H9 (cell line): ENCODE measurements at regions not wholly inside any gene's neighbourhood (a gene's known extent, or its start where the extent isn't known, plus 50 kb on each side); places are given as distances from the start of the nearest gene placed in this dataset.

ENCODE experiments used
- DNase-seq: peaks from one replicate; pipeline ENCODE4 v3.0.0-alpha.2; 2017
- H2AFZ ChIP-seq: one replicate; pipeline ENCODE4 v1.6.1; 2013; ENCODE audit warnings: mild to moderate bottlenecking, low read length, control low read depth, moderate library complexity
- H2AK5ac ChIP-seq: 2 replicates; pipeline ENCODE4 v1.6.1; 2013; ENCODE audit warnings: low read length, control low read depth, mixed read lengths; ENCODE audit not compliant: insufficient read length
- H2BK120ac ChIP-seq: one replicate; pipeline ENCODE4 v1.6.1; 2013; ENCODE audit warnings: low read depth, mild to moderate bottlenecking, low read length, control low read depth, inconsistent platforms; ENCODE audit not compliant: poor library complexity, severe bottlenecking
- H2BK12ac ChIP-seq: 2 replicates; pipeline ENCODE4 v1.6.1; 2013; ENCODE audit warnings: low read length, control low read depth, mixed read lengths, low read depth; ENCODE audit not compliant: insufficient read length
- H2BK15ac ChIP-seq: 2 replicates; pipeline ENCODE4 v1.6.1; 2013; ENCODE audit warnings: low read depth, low read length, control low read depth
- H2BK20ac ChIP-seq: one replicate; pipeline ENCODE4 v1.6.1; 2013; ENCODE audit warnings: low read depth, mild to moderate bottlenecking, low read length, control low read depth, inconsistent platforms; ENCODE audit not compliant: poor library complexity, severe bottlenecking
- H2BK5ac ChIP-seq: 2 replicates; pipeline ENCODE4 v1.6.1; 2013; ENCODE audit warnings: low read length, control low read depth, mixed read lengths; ENCODE audit not compliant: insufficient read length
- H3K14ac ChIP-seq: 2 replicates; pipeline ENCODE4 v1.6.1; 2013; ENCODE audit warnings: low read length, control low read depth; ENCODE audit not compliant: insufficient read depth
- H3K18ac ChIP-seq: 2 replicates; pipeline ENCODE4 v1.6.1; 2013; ENCODE audit warnings: low read depth, mild to moderate bottlenecking, mixed read lengths, low read length, control low read depth; ENCODE audit not compliant: insufficient read length
- H3K23ac ChIP-seq: 2 replicates; pipeline ENCODE4 v1.6.1; 2013; ENCODE audit warnings: low read length, control low read depth, mixed read lengths, low read depth; ENCODE audit not compliant: insufficient read length
- H3K23me2 ChIP-seq: 2 replicates; pipeline ENCODE4 v1.6.1; 2013; ENCODE audit warnings: low read depth, mild to moderate bottlenecking, mixed read lengths, low read length, control low read depth; ENCODE audit not compliant: insufficient read length, poor library complexity, severe bottlenecking
- H3K27ac ChIP-seq: 2 replicates; pipeline ENCODE4 v1.5.1; 2013; ENCODE audit warnings: low read length, control low read depth, mixed read lengths, low read depth; ENCODE audit not compliant: insufficient read length
- H3K27me3 ChIP-seq: 2 replicates; pipeline ENCODE4 v1.6.1; 2013; ENCODE audit warnings: low read length, control low read depth, inconsistent platforms; ENCODE audit not compliant: insufficient read depth
- H3K4ac ChIP-seq: 2 replicates; pipeline ENCODE4 v1.6.1; 2013; ENCODE audit warnings: low read depth, mild to moderate bottlenecking, control low read depth, inconsistent platforms, low read length, moderate library complexity
- H3K4me1 ChIP-seq: 2 replicates; pipeline ENCODE4 v1.6.1; 2013; ENCODE audit warnings: low read length, control low read depth, inconsistent platforms; ENCODE audit not compliant: insufficient read depth
- H3K4me2 ChIP-seq: 2 replicates; pipeline ENCODE4 v1.6.1; 2013; ENCODE audit warnings: low read length, control low read depth, mixed read lengths; ENCODE audit not compliant: insufficient read length, insufficient read depth
- H3K56ac ChIP-seq: 2 replicates; pipeline ENCODE4 v1.6.1; 2013; ENCODE audit warnings: low read depth, mild to moderate bottlenecking, mixed read lengths, low read length, control low read depth; ENCODE audit not compliant: insufficient read length
- H3K79me1 ChIP-seq: 2 replicates; pipeline ENCODE4 v1.6.1; 2013; ENCODE audit warnings: low read depth, mild to moderate bottlenecking, moderate library complexity, low read length, control low read depth, inconsistent platforms; ENCODE audit not compliant: insufficient read depth, poor library complexity, severe bottlenecking
- H3K79me2 ChIP-seq: 2 replicates; pipeline ENCODE4 v1.6.1; 2013; ENCODE audit warnings: low read length, control low read depth, inconsistent platforms; ENCODE audit not compliant: insufficient read depth
- H3K9ac ChIP-seq: 2 replicates; pipeline ENCODE4 v1.6.1; 2013; ENCODE audit warnings: low read length, control low read depth, mixed read lengths; ENCODE audit not compliant: insufficient read length; ENCODE audit errors: extremely low read depth
- H3K9me3 ChIP-seq: one replicate; pipeline ENCODE4 v1.6.1; 2013; ENCODE audit warnings: low read depth, low read length, inconsistent platforms; ENCODE audit not compliant: control insufficient read depth
- H3T11ph ChIP-seq: one replicate; pipeline ENCODE4 v1.6.1; 2013; ENCODE audit warnings: mild to moderate bottlenecking, low read length, control low read depth, inconsistent platforms
- H4K20me1 ChIP-seq: one replicate; pipeline ENCODE4 v1.6.1; 2013; ENCODE audit not compliant: control insufficient read depth, insufficient read length, insufficient read depth
- H4K5ac ChIP-seq: 2 replicates; pipeline ENCODE4 v1.6.1; 2013; ENCODE audit warnings: low read depth, mild to moderate bottlenecking, mixed read lengths, low read length, control low read depth; ENCODE audit not compliant: insufficient read length
- H4K8ac ChIP-seq: replicated peaks from 2 replicates; pipeline ENCODE4 v1.6.1; 2013; ENCODE audit warnings: low read length, control low read depth, mixed read lengths, low read depth; ENCODE audit not compliant: insufficient read length
- H4K91ac ChIP-seq: 2 replicates; pipeline ENCODE4 v1.6.1; 2013; ENCODE audit warnings: low read depth, mild to moderate bottlenecking, moderate library complexity, mixed read lengths, low read length, control low read depth; ENCODE audit not compliant: insufficient read length
- H3K27ac Mint-ChIP-seq, 3 experiments: 2 replicates in 2 of 3; 3 replicates in 1 of 3; pipeline ENCODE4 v1.8.0; 2020 to 2021; ENCODE audit warnings: mixed read lengths in 3 of 3, mild to moderate bottlenecking in 1 of 3, moderate library complexity in 1 of 3
- H3K27me3 Mint-ChIP-seq: 2 replicates; pipeline ENCODE4 v1.8.0; 2021; ENCODE audit warnings: low read depth, mild to moderate bottlenecking, moderate library complexity, mixed read lengths
- H3K36me3 Mint-ChIP-seq, 3 experiments: 2 replicates in 2 of 3; 3 replicates in 1 of 3; pipeline ENCODE4 v1.8.0; 2020 to 2021; ENCODE audit warnings: low read depth in 3 of 3, mixed read lengths in 3 of 3; ENCODE audit not compliant: insufficient read depth in 1 of 3
- H3K4me1 Mint-ChIP-seq, 2 experiments: 2 replicates each; pipeline ENCODE4 v1.8.0; 2020; ENCODE audit warnings: mixed read lengths in 2 of 2
- H3K4me3 Mint-ChIP-seq, 2 experiments: 2 replicates in 1 of 2; 3 replicates in 1 of 2; pipeline ENCODE4 v1.8.0; 2020 to 2021; ENCODE audit warnings: mild to moderate bottlenecking in 2 of 2, mixed read lengths in 2 of 2, moderate library complexity in 1 of 2
- H3K9me3 Mint-ChIP-seq, 2 experiments: 2 replicates in 1 of 2; 3 replicates in 1 of 2; pipeline ENCODE4 v1.8.0; 2020; ENCODE audit warnings: mild to moderate bottlenecking in 2 of 2, mixed read lengths in 2 of 2, moderate library complexity in 1 of 2
- CTCF ChIP-seq: fragments of 200-600 bp; sonication (generic); conservative IDR thresholded peaks from 3 replicates; pipeline ENCODE4 v1.8.0; 2021; ENCODE audit warnings: antibody characterized with exemption, mild to moderate bottlenecking
- WGBS: extraction: QIAGEN DNeasy Blood & Tissue Kit; methylation state at CpG from one replicate; pipeline ENCODE4 v1.1.7; 2013; ENCODE audit warnings: missing lambda C conversion rate, low lambda C conversion rate, mixed read lengths; ENCODE audit not compliant: insufficient read length; ENCODE audit errors: extremely low coverage; 5-methylcytosine and 5-hydroxymethylcytosine counted together

DNA sequence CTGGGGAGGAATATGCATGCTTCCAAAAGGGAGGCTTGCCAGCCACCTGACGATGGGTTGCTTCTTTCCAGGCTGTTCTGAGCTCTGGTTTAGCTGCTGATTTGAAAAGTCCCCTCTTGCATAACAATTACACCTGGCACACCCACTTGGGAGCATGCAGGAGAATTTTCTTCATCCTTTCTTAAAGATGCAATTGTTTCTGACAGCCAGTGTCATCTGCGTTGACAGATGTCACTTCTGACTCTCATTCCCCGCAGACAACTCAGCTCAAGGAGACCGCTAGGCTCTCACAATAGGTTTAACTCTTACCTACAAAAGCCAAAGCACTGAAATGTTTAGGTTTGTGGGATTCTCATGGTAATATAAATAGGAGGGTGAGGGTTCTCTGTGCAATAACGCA lies 185.6 kb upstream of the SYNPR start:
- H3K23ac ChIP-seq, result no peak overlapping the region
- no peak overlapping the region for H4K5ac ChIP-seq
- no CpG with 5 or more reads among the region's 5 CpGs for WGBS
- no peak overlapping the region for H4K91ac ChIP-seq
- no peaks in the 10 kb centered on the region for H3K9me3 Mint-ChIP-seq
- DNase-seq, result no peak
- H3K4me2 ChIP-seq, result no peak overlapping the region
- H2BK5ac ChIP-seq, result no peak overlapping the region
- H3T11ph ChIP-seq, result no peak overlapping the region
- H4K20me1 ChIP-seq, result no peaks in the 10 kb centered on the region
- peaks cover 6 to 10% (median 6%) of the 10 kb centered on the region in 3 experiments for H3K36me3 Mint-ChIP-seq
- peaks cover 5% of the 10 kb centered on the region; the same call in 1 of the 2 replicates for H3K4me1 ChIP-seq
- no peaks in the 10 kb centered on the region; the same call in 1 of the 2 replicates for H3K27me3 Mint-ChIP-seq
- no peaks in the 10 kb centered on the region for H3K23me2 ChIP-seq
- H3K4me3 Mint-ChIP-seq, result no peak overlapping the region
- H2BK12ac ChIP-seq, result no peak overlapping the region
- no peak overlapping the region for H2BK120ac ChIP-seq
- no peak overlapping the region for H4K8ac ChIP-seq
- H3K9ac ChIP-seq, result no peak overlapping the region
- no peaks in the 10 kb centered on the region for H3K9me3 ChIP-seq
- H2AK5ac ChIP-seq, result no peak overlapping the region
- no peak overlapping the region for H2BK20ac ChIP-seq
- no peak overlapping the region; a peak in 1 of 7 replicates for H3K27ac Mint-ChIP-seq
- H3K18ac ChIP-seq, result no peak overlapping the region
- peaks cover 53 to 60% of the 10 kb centered on the region in 2 experiments for H3K4me1 Mint-ChIP-seq
- H3K27me3 ChIP-seq, result no peaks in the 10 kb centered on the region
- no peak overlapping the region for H3K56ac ChIP-seq
- no peak overlapping the region for H2BK15ac ChIP-seq
- H2AFZ ChIP-seq, result no peak overlapping the region
- no peaks in the 10 kb centered on the region for H3K79me2 ChIP-seq
- TF ChIP-seq CTCF, result no peak
- H3K27ac ChIP-seq, result no peak overlapping the region
- H3K79me1 ChIP-seq, result no peaks in the 10 kb centered on the region
- no peak overlapping the region for H3K14ac ChIP-seq
- H3K4ac ChIP-seq, result no peak overlapping the region
